Osteoblast (primary cell): ENCODE measurements at regions not wholly inside any gene's neighbourhood (a gene's known extent, or its start where the extent isn't known, plus 50 kb on each side); places are given as distances from the start of the nearest gene placed in this dataset.

Experiments used
- DNase-seq: peaks from one replicate; pipeline ENCODE4 v3.0.0; 2011; ENCODE audit warnings: low spot score, mixed read lengths; ENCODE audit not compliant: insufficient read length; ENCODE audit errors: missing footprints
- H2AFZ ChIP-seq: 2 replicates; pipeline ENCODE4 v1.6.0; 2011; ENCODE audit warnings: mild to moderate bottlenecking, low read length
- H3K27ac ChIP-seq: 2 replicates; pipeline ENCODE4 v1.5.1; 2011; ENCODE audit warnings: mild to moderate bottlenecking, low read depth, low read length, moderate library complexity
- H3K27me3 ChIP-seq: 2 replicates; pipeline ENCODE4 v1.6.0; 2012; ENCODE audit warnings: mild to moderate bottlenecking, control low read depth, inconsistent platforms, low read length, moderate library complexity; ENCODE audit not compliant: insufficient read depth
- H3K36me3 ChIP-seq: 2 replicates; pipeline ENCODE4 v1.5.1; 2011; ENCODE audit warnings: mild to moderate bottlenecking, low read length, control low read depth, moderate library complexity; ENCODE audit not compliant: insufficient read depth
- H3K4me1 ChIP-seq: 2 replicates; pipeline ENCODE4 v1.5.1; 2011; ENCODE audit warnings: mild to moderate bottlenecking, low read length, control low read depth, moderate library complexity; ENCODE audit not compliant: insufficient read depth
- H3K4me2 ChIP-seq: 2 replicates; pipeline ENCODE4 v1.6.0; 2011; ENCODE audit warnings: mild to moderate bottlenecking, low read length; ENCODE audit not compliant: insufficient read depth
- H3K4me3 ChIP-seq: fragments of 200-600 bp; sonication (generic); 3 replicates; pipeline ENCODE4 v1.5.1; 2012; ENCODE audit warnings: mild to moderate bottlenecking, low read length, inconsistent platforms; ENCODE audit not compliant: insufficient read depth
- H3K79me2 ChIP-seq: 2 replicates; pipeline ENCODE4 v1.6.0; 2012; ENCODE audit warnings: mild to moderate bottlenecking, low read length, control low read depth, inconsistent platforms; ENCODE audit not compliant: insufficient read depth
- H3K9me3 ChIP-seq: 2 replicates; pipeline ENCODE4 v1.5.1; 2011; ENCODE audit warnings: low read depth, low read length, control low read depth
- H4K20me1 ChIP-seq: 2 replicates; pipeline ENCODE4 v1.6.0; 2012; ENCODE audit warnings: mild to moderate bottlenecking, low read length, control low read depth; ENCODE audit not compliant: insufficient read depth
- CTCF ChIP-seq: IDR thresholded peaks from 2 replicates; pipeline ENCODE4 v1.5.1; 2011; ENCODE audit warnings: mild to moderate bottlenecking, low read depth, low read length, moderate library complexity; ENCODE audit errors: extremely low read depth

GRCh38 chr14:98826618-98827017 is 445.4 kb downstream of the BCL11B start:
- Histone ChIP-seq H4K20me1 (no peaks in the 10 kb centered on the region), H3K27ac (no peak overlapping the region), H3K4me3 (no peak overlapping the region), H3K4me1 (no peaks in the 10 kb centered on the region), H2AFZ (no peak overlapping the region), H3K4me2 (no peak overlapping the region), H3K36me3 (no peaks in the 10 kb centered on the region), H3K79me2 (no peaks in the 10 kb centered on the region), H3K9me3 (no peaks in the 10 kb centered on the region), H3K27me3 (no peaks in the 10 kb centered on the region)
- TF ChIP-seq CTCF = no peak
- DNase-seq = no peak

GRCh38 chr14:98834119-98834518 is 437.9 kb downstream of the BCL11B start:
- H3K9me3 ChIP-seq = peaks cover 3% of the 10 kb centered on the region

GRCh38 chr14:98835051-98835824 is 436.8 kb downstream of the BCL11B start:
- Histone ChIP-seq H4K20me1 (no peaks in the 10 kb centered on the region), H3K79me2 (no peaks in the 10 kb centered on the region), H3K4me2 (no peak overlapping the region), H2AFZ (no peak overlapping the region), H3K27ac (no peak overlapping the region), H3K4me3 (no peak overlapping the region), H3K27me3 (no peaks in the 10 kb centered on the region), H3K4me1 (no peaks in the 10 kb centered on the region), H3K9me3 (peaks cover 3% of the 10 kb centered on the region), H3K36me3 (no peaks in the 10 kb centered on the region)
- peak; percentile 80 for DNase-seq
- no peak for TF ChIP-seq CTCF

More at GRCh38 chr14:98834119-98834518, 437.9 kb downstream of the BCL11B start:
- H3K27me3 ChIP-seq = no peaks in the 10 kb centered on the region
- no peak overlapping the region for H3K4me3 ChIP-seq
- DNase-seq = no peak
- no peaks in the 10 kb centered on the region for H4K20me1 ChIP-seq
- no peak overlapping the region for H3K4me2 ChIP-seq
- no peak overlapping the region for H2AFZ ChIP-seq
- H3K27ac ChIP-seq = no peak overlapping the region
- H3K36me3 ChIP-seq = no peaks in the 10 kb centered on the region
- no peaks in the 10 kb centered on the region for H3K79me2 ChIP-seq
- TF ChIP-seq CTCF = no peak
- no peaks in the 10 kb centered on the region for H3K4me1 ChIP-seq

GRCh38 chr14:98835825-98836100 is 436.2 kb downstream of the BCL11B start:
- TF ChIP-seq CTCF = no peak
- no peaks in the 10 kb centered on the region for H3K36me3 ChIP-seq
- no peak overlapping the region for H3K4me2 ChIP-seq
- no peaks in the 10 kb centered on the region for H3K79me2 ChIP-seq
- H2AFZ ChIP-seq = no peak overlapping the region
- H3K4me3 ChIP-seq = no peak overlapping the region
- no peak overlapping the region for H3K27ac ChIP-seq
- H3K9me3 ChIP-seq = peaks cover 3% of the 10 kb centered on the region
- DNase-seq = no peak
- H4K20me1 ChIP-seq = no peaks in the 10 kb centered on the region
- no peaks in the 10 kb centered on the region for H3K4me1 ChIP-seq
- no peaks in the 10 kb centered on the region for H3K27me3 ChIP-seq
